HepG2 (cell line): ENCODE measurements at regions not wholly inside any gene's neighbourhood (a gene's known extent, or its start where the extent isn't known, plus 50 kb on each side); places are given as distances from the start of the nearest gene placed in this dataset.

Source experiments
- ATAC-seq: fragments of 200-7000 bp; cut with Tn5 transposase; 3 replicates; pipeline ENCODE4 v1.9.1; 2020; ENCODE audit warnings: mild to moderate bottlenecking, moderate library complexity
- BruUV-seq: library from RNA; stranded (reverse); fragments of 400-500 nt; replicated peaks from 2 replicates; lab custom pipeline; 2021; lab: Mats Ljungman, UMichigan
- CTCF ChIA-PET: fragments of 300-600 bp; formaldehyde crosslinking; extraction: SDS; loops from one replicate; lab custom pipeline; 2021; ENCODE audit warnings: low total read pairs, inconsistent platforms, low intra/inter-chr PET ratio; lab: Yijun Ruan, JAX
- POLR2A ChIA-PET: fragments of 350-600 bp; sonication (Branson Sonifier 250); formaldehyde crosslinking; loops from one replicate; lab custom pipeline; 2020; ENCODE audit warnings: antibody characterized with exemption, inconsistent platforms; lab: Yijun Ruan, JAX
- DNase-seq: peaks from one replicate; pipeline ENCODE4 v3.0.0-alpha.2; 2015; ENCODE audit warnings: low spot score
- FAIRE-seq: peaks from 3 replicates; lab custom pipeline; 2011; peaks lifted over from hg19 to GRCh38; lab: Jason Lieb, UNC
- H2AFZ ChIP-seq: one replicate; pipeline ENCODE4 v1.6.1; 2011; ENCODE audit warnings: low read length, inconsistent platforms
- H3K27ac ChIP-seq: fragments of 300-600 bp; 3 replicates; pipeline ENCODE4 v1.8.0; 2011; ENCODE audit warnings: mixed run types, mild to moderate bottlenecking, mixed read lengths, low read length, inconsistent platforms; ENCODE audit not compliant: insufficient read depth; ENCODE audit errors: extremely low read length
- H3K27me3 ChIP-seq, 2 experiments: fragments of 200-600 bp in 1 of 2; 2 replicates in 1 of 2; 3 replicates in 1 of 2; pipeline versions ENCODE4 v1.6.0 to v1.8.0; 2011; ENCODE audit warnings: low read length in 2 of 2, mild to moderate bottlenecking in 2 of 2, moderate library complexity in 2 of 2, inconsistent platforms in 1 of 2; ENCODE audit not compliant: insufficient read depth in 2 of 2, control insufficient read depth in 1 of 2
- H3K36me3 ChIP-seq, 2 experiments: fragments of 200-600 bp in 1 of 2; replicated peaks in 1 of 2; 2 replicates in 1 of 2; 3 replicates in 1 of 2; pipeline versions ENCODE4 v1.5.1 to v1.8.0; 2011; ENCODE audit warnings: low read length in 2 of 2, inconsistent platforms in 1 of 2; ENCODE audit not compliant: insufficient read depth in 2 of 2, control insufficient read depth in 1 of 2
- H3K4me1 ChIP-seq: 2 replicates; pipeline ENCODE4 v1.5.1; 2012; ENCODE audit warnings: low read length, inconsistent platforms; ENCODE audit not compliant: insufficient read depth
- H3K4me2 ChIP-seq: 2 replicates; pipeline ENCODE4 v1.6.0; 2011; ENCODE audit warnings: low read depth, low read length, inconsistent platforms
- H3K4me3 ChIP-seq, 3 experiments: fragments of 200-600 bp in 1 of 3; sonication (generic), shearing (Covaris generic) in 1 of 3; replicated peaks in 1 of 3; 2 replicates each; pipeline ENCODE4 v1.5.1; 2011 to 2016; ENCODE audit warnings: low read length in 3 of 3, inconsistent platforms in 2 of 3, low read depth in 2 of 3, mild to moderate bottlenecking in 2 of 3, control low read depth in 1 of 3, mixed read lengths in 1 of 3; ENCODE audit not compliant: insufficient read depth in 1 of 3
- H3K79me2 ChIP-seq: one replicate; pipeline ENCODE4 v1.6.1; 2011; ENCODE audit warnings: low read length, inconsistent platforms; ENCODE audit not compliant: insufficient read depth
- H3K9ac ChIP-seq: 2 replicates; pipeline ENCODE4 v1.6.0; 2011; ENCODE audit warnings: mild to moderate bottlenecking, low read depth, low read length, inconsistent platforms; ENCODE audit not compliant: insufficient read depth
- H3K9me3 ChIP-seq: 2 replicates; pipeline ENCODE4 v1.5.1; 2012; ENCODE audit warnings: mild to moderate bottlenecking, low read length
- H4K20me1 ChIP-seq: 2 replicates; pipeline ENCODE4 v1.6.0; 2011; ENCODE audit warnings: inconsistent platforms, mild to moderate bottlenecking, low read length, moderate library complexity; ENCODE audit not compliant: insufficient read depth
- ARNT2 ChIP-seq: sonication (generic); formaldehyde crosslinking; IDR thresholded peaks from 2 replicates; pipeline ENCODE4 v1.8.0; 2022; ENCODE audit warnings: mild to moderate bottlenecking, low read depth, missing genetic modification reagents, moderate library complexity
- HOXA9 ChIP-seq: sonication (generic); formaldehyde crosslinking; IDR thresholded peaks from 2 replicates; pipeline ENCODE4 v1.8.1; 2022; ENCODE audit warnings: missing genetic modification reagents, mild to moderate bottlenecking, moderate library complexity, borderline replicate concordance
- KDM3A ChIP-seq: IDR thresholded peaks from 2 replicates; pipeline ENCODE4 v1.6.1; 2018; ENCODE audit warnings: low read depth, missing compliant biosample characterization
- MBD4 ChIP-seq: IDR thresholded peaks from 2 replicates; pipeline ENCODE4 v1.6.1; 2012; ENCODE audit warnings: low read length, inconsistent platforms, borderline replicate concordance
- PAX8 ChIP-seq: sonication (generic); formaldehyde crosslinking; IDR thresholded peaks from 2 replicates; pipeline ENCODE4 v1.8.0; 2022; ENCODE audit warnings: mild to moderate bottlenecking, missing genetic modification reagents, borderline replicate concordance
- PHF8 ChIP-seq: sonication (generic); formaldehyde crosslinking; IDR thresholded peaks from 2 replicates; pipeline ENCODE4 v1.5.0; 2020; ENCODE audit warnings: missing genetic modification reagents
- RFXAP ChIP-seq: sonication (generic); formaldehyde crosslinking; IDR thresholded peaks from 2 replicates; pipeline ENCODE4 v1.4.0; 2020; ENCODE audit warnings: missing genetic modification reagents, borderline replicate concordance
- SP4 ChIP-seq: sonication (generic); formaldehyde crosslinking; IDR thresholded peaks from 2 replicates; pipeline ENCODE4 v1.8.1; 2023; ENCODE audit warnings: mild to moderate bottlenecking, missing genetic modification reagents
- TCF12 ChIP-seq, 2 experiments: fragments of 450-650 bp in 1 of 2; sonication (generic) in 1 of 2; formaldehyde crosslinking in 1 of 2; IDR thresholded peaks; 2 replicates each; pipeline versions ENCODE4 v1.6.1 to v1.8.0; 2017 to 2022; ENCODE audit warnings: antibody characterized with exemption in 1 of 2, mild to moderate bottlenecking in 1 of 2, missing genetic modification reagents in 1 of 2, moderate library complexity in 1 of 2
- ZNF3 ChIP-seq: IDR thresholded peaks from 2 replicates; pipeline ENCODE4 v1.7.0; 2017; ENCODE audit warnings: inconsistent platforms
- WGBS: methylation state at CpG from one replicate; pipeline ENCODE4 v1.1.6; 2017; ENCODE audit warnings: low lambda C conversion rate; 5-methylcytosine and 5-hydroxymethylcytosine counted together
- in situ Hi-C: cut with HindIII; loops from 2 replicates; pipeline ENCODE4 v1.10.0; 2017; ENCODE audit warnings: low pct_unique_long_range_greater_than_20kb; ENCODE audit not compliant: extremely low pct_ligation_motif_present
- intact Hi-C: fragments of 100-400 bp; cut with micrococcal nuclease; formaldehyde crosslinking; loops from one replicate; pipeline ENCODE4 v1.10.0; 2022; ENCODE audit not compliant: unreplicated experiment
- TF ChIP-seq, protein P1 (sequence below): sonication (generic); formaldehyde crosslinking; IDR thresholded peaks from 2 replicates; pipeline ENCODE4 v1.4.0; 2020; ENCODE audit warnings: mild to moderate bottlenecking, missing genetic modification reagents
- TF ChIP-seq, protein P2 (sequence below), 2 experiments: IDR thresholded peaks; 2 replicates each; pipeline ENCODE4 v1.6.1; 2011 to 2012; ENCODE audit warnings: low read length in 2 of 2, borderline replicate concordance in 1 of 2, low read depth in 1 of 2, mild to moderate bottlenecking in 1 of 2, moderate library complexity in 1 of 2
- TF ChIP-seq, protein P3 (sequence below): sonication (generic); formaldehyde crosslinking; IDR thresholded peaks from 2 replicates; pipeline ENCODE4 v1.4.0; 2020; ENCODE audit warnings: low read depth, missing genetic modification reagents

DNA sequence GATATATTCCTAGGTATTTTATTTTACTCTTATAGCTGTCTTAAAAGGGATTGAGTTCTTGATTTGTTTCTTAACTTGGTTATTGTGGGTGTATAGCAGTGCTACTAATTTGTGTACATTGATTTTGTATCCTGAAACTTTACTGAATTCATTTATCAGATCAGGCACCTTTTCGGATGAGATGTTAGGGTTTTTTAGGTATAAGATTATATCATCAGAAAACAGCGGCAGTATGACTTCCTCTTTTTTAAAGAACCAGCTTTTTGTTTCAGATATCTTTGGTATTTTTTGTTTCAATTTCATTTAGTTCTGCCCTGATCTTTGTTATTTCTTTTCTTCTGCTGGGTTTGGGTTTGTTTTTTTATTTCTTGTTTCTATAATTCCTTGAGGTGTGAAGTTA lies 382.4 kb upstream of the ADGRB3 start:
- H3K9me3 ChIP-seq: peaks cover 19% of the 10 kb centered on the region
- no peak for TF ChIP-seq HOXA9
- no peak for TF ChIP-seq KDM3A (CRISPR knock-in tag)
- TF ChIP-seq PAX8 (CRISPR knock-in tag): no peak
- TF ChIP-seq ZNF3 (CRISPR knock-in tag): no peak
- TF ChIP-seq, protein P1, sequence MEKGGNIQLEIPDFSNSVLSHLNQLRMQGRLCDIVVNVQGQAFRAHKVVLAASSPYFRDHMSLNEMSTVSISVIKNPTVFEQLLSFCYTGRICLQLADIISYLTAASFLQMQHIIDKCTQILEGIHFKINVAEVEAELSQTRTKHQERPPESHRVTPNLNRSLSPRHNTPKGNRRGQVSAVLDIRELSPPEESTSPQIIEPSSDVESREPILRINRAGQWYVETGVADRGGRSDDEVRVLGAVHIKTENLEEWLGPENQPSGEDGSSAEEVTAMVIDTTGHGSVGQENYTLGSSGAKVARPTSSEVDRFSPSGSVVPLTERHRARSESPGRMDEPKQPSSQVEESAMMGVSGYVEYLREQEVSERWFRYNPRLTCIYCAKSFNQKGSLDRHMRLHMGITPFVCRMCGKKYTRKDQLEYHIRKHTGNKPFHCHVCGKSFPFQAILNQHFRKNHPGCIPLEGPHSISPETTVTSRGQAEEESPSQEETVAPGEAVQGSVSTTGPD: no peak
- no peak for TF ChIP-seq TCF12 (IDR thresholded peaks at IDR 0.05)
- no peak for TF ChIP-seq TCF12 (CRISPR knock-in tag; IDR thresholded peaks at IDR 0.05)
- TF ChIP-seq MBD4: no peak
- TF ChIP-seq ARNT2 (CRISPR knock-in tag): no peak
- no peak for TF ChIP-seq PHF8
- TF ChIP-seq, protein P2, sequence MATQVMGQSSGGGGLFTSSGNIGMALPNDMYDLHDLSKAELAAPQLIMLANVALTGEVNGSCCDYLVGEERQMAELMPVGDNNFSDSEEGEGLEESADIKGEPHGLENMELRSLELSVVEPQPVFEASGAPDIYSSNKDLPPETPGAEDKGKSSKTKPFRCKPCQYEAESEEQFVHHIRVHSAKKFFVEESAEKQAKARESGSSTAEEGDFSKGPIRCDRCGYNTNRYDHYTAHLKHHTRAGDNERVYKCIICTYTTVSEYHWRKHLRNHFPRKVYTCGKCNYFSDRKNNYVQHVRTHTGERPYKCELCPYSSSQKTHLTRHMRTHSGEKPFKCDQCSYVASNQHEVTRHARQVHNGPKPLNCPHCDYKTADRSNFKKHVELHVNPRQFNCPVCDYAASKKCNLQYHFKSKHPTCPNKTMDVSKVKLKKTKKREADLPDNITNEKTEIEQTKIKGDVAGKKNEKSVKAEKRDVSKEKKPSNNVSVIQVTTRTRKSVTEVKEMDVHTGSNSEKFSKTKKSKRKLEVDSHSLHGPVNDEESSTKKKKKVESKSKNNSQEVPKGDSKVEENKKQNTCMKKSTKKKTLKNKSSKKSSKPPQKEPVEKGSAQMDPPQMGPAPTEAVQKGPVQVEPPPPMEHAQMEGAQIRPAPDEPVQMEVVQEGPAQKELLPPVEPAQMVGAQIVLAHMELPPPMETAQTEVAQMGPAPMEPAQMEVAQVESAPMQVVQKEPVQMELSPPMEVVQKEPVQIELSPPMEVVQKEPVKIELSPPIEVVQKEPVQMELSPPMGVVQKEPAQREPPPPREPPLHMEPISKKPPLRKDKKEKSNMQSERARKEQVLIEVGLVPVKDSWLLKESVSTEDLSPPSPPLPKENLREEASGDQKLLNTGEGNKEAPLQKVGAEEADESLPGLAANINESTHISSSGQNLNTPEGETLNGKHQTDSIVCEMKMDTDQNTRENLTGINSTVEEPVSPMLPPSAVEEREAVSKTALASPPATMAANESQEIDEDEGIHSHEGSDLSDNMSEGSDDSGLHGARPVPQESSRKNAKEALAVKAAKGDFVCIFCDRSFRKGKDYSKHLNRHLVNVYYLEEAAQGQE (IDR thresholded peaks at IDR 0.05; ENCODE audit: borderline replicate concordance in 1 of 2, low read depth in 1 of 2, low read length in 2 of 2): no peak
- TF ChIP-seq SP4: no peak
- TF ChIP-seq, protein P3, sequence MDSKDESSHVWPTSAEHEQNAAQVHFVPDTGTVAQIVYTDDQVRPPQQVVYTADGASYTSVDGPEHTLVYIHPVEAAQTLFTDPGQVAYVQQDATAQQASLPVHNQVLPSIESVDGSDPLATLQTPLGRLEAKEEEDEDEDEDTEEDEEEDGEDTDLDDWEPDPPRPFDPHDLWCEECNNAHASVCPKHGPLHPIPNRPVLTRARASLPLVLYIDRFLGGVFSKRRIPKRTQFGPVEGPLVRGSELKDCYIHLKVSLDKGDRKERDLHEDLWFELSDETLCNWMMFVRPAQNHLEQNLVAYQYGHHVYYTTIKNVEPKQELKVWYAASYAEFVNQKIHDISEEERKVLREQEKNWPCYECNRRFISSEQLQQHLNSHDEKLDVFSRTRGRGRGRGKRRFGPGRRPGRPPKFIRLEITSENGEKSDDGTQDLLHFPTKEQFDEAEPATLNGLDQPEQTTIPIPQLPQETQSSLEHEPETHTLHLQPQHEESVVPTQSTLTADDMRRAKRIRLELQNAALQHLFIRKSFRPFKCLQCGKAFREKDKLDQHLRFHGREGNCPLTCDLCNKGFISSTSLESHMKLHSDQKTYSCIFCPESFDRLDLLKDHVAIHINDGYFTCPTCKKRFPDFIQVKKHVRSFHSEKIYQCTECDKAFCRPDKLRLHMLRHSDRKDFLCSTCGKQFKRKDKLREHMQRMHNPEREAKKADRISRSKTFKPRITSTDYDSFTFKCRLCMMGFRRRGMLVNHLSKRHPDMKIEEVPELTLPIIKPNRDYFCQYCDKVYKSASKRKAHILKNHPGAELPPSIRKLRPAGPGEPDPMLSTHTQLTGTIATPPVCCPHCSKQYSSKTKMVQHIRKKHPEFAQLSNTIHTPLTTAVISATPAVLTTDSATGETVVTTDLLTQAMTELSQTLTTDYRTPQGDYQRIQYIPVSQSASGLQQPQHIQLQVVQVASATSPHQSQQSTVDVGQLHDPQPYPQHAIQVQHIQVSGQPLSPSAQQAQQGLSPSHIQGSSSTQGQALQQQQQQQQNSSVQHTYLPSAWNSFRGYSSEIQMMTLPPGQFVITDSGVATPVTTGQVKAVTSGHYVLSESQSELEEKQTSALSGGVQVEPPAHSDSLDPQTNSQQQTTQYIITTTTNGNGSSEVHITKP (CRISPR knock-in tag): no peak
- no peak for TF ChIP-seq RFXAP
- no peak overlapping the region for H3K9ac ChIP-seq
- H3K4me2 ChIP-seq: no peak overlapping the region
- H3K27me3 ChIP-seq: no peaks in the 10 kb centered on the region; a peak in 1 of 5 replicates
- WGBS: 4% methylated on average over 2 of the region's 2 CpGs
- intact Hi-C loops: no loop called here
- BruUV-seq: no TSS peak
- no peaks in the 10 kb centered on the region for H3K4me1 ChIP-seq
- ChIA-PET POLR2A (no interaction called here), CTCF (no interaction called here)
- in situ Hi-C loops: no loop called here
- DNase-seq: no peak
- H3K79me2 ChIP-seq: no peaks in the 10 kb centered on the region
- no peak overlapping the region for H3K4me3 ChIP-seq
- H2AFZ ChIP-seq: no peak overlapping the region
- no peak for ATAC-seq
- H3K27ac ChIP-seq: no peak overlapping the region
- H3K36me3 ChIP-seq: no peaks in the 10 kb centered on the region
- no peak for FAIRE-seq
- H4K20me1 ChIP-seq: no peaks in the 10 kb centered on the region
